ENCODE measurements at regions not wholly inside any gene's neighbourhood (a gene's known extent, or its start where the extent isn't known, plus 50 kb on each side); places are given as distances from the start of the nearest gene placed in this dataset.

DNA sequence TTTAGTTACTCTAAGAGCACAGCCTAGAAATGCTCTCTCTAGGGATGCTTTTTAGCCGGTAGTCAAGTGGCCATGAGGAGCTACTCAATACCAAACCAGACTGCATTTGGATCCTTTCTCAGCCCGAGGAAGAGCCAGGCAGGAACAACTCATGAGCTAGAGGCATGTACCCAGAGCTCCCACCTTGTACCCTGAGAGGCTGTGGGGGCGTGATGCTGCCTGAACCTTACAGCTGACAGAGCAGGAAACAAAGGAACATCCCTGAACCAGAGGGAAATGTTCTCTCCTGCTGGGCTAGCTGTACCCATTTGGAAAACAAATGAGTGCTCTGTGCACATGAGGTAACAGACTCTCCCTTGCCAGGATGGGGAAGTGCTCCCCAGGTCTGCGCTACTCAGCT, 131.6 kb downstream of the OSR1 start:
- TF ChIP-seq MEIS1 (CRISPR knock-in tag; IDR thresholded peaks at IDR 0.05; ENCODE audit: borderline replicate concordance) = no peak
- no peak for TF ChIP-seq JUND (CRISPR knock-in tag; IDR thresholded peaks at IDR 0.05)
- TF ChIP-seq ELF1 (CRISPR knock-in tag; IDR thresholded peaks at IDR 0.05) = no peak
- TF ChIP-seq RAD21 (CRISPR knock-in tag; IDR thresholded peaks at IDR 0.05) = no peak
- TF ChIP-seq BHLHE40 (IDR thresholded peaks at IDR 0.05; ENCODE audit: low read length) = no peak
- no peak for TF ChIP-seq RBM22 (optimal IDR thresholded peaks at IDR 0.05; ENCODE audit: low read length)
